ENCODE measurements at regions not wholly inside any gene's neighbourhood (a gene's known extent, or its start where the extent isn't known, plus 50 kb on each side); places are given as distances from the start of the nearest gene placed in this dataset.
"Not testable (repeated sequence)": the region's sequence is repeated elsewhere in the genome, so short reads cannot be mapped to it uniquely, and the experiment has no call there.

DNA sequence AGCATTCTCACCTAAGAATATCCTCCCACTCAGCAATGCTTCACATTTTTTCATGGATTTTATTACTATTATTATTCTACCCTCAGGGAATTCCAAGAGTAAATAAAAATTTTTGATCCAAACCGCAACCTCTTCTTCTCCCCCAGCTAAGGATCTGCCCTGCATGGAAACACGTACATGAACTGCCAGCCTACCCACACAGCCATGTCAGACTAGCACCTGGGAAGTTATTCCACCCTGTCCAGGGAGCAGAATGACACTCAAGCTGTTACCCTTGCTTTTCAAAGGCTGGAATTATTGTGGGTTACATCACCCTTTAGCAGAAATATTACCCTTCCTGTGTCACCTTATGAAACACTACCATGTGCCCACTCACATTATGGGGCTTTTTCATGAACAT, 227.3 kb upstream of the USP15 start:
- Mint-ChIP-seq H3K9me3 (peaks cover 8 to 15% of the 10 kb centered on the region in 2 donors), H3K27ac (no peak overlapping the region), H3K27me3 (no peaks in the 10 kb centered on the region), H3K36me3 (ENCODE audit: insufficient read depth) (no peaks in the 10 kb centered on the region), H3K4me3 (no peak overlapping the region), H3K4me1 (ENCODE audit: low read depth in 2 of 2) (no peaks in the 10 kb centered on the region)
- ATAC-seq (replicated peaks) (no peak), DNase-seq (no peak)

DNA sequence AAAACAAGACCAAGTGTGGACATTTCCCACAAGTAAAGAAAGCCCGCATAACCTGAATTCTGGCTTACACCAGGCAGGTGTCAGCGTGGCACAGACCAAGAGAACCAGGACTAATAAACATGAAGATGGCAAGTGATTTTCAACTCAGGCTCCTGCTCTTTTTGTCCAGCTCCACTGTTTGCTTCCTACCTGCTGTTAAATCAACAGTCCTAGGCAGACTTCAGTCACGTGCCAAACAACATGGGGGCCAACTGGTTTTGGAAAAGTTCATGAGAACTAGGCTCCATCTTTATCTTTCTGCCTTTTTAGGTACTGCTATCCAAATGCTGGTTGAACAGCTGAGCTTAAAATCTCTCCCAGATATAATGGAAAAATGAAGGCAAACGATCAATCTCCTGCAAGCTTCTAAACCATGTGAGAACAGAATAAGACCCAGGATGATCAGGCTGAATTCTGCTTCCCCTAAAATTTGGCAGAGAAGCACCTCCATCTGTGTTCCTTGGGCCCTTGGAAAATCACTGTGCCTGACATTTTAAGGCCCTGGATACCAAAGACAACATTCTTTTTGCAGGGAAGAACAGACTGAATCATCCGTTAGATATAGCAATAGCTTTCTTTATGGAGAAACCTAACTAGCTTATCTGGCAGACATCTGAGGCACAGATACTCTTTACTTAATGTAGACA, 215.6 kb upstream of the USP15 start:
- no peak for DNase-seq
- Mint-ChIP-seq H3K27me3 (no peaks in the 10 kb centered on the region), H3K27ac (no peak overlapping the region), H3K4me3 (no peak overlapping the region), H3K36me3 (ENCODE audit: insufficient read depth) (no peaks in the 10 kb centered on the region), H3K4me1 (ENCODE audit: low read depth in 2 of 2) (no peaks in the 10 kb centered on the region), H3K9me3 (peaks cover 8 to 22% of the 10 kb centered on the region in 2 donors)
- ATAC-seq (replicated peaks): no peak

DNA sequence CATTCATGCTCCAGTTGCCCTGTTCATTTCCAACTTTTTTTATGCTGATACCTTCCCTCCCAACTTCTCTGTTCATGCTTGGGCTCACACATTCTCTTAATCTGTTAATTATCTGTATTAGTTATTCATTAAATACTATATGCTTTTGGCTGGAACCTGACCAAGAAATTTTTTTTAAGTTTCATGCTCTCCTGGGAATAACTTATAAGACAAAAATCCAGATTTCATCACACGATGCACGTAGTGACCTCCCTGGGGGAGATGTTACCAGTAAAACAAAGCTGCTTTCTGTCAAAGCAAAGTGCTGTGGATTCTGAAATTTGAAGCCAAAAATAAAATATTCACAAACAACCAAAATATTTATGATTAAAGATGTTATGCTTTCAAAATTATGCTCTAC, 215.0 kb upstream of the USP15 start:
- Mint-ChIP-seq H3K27me3 (no peaks in the 10 kb centered on the region), H3K9me3 (peaks cover 7 to 17% of the 10 kb centered on the region in 2 donors), H3K27ac (no peak overlapping the region), H3K4me1 (ENCODE audit: low read depth in 2 of 2) (no peaks in the 10 kb centered on the region), H3K4me3 (no peak overlapping the region), H3K36me3 (ENCODE audit: insufficient read depth) (no peaks in the 10 kb centered on the region)
- DNase-seq: no peak
- ATAC-seq (replicated peaks): no peak

DNA sequence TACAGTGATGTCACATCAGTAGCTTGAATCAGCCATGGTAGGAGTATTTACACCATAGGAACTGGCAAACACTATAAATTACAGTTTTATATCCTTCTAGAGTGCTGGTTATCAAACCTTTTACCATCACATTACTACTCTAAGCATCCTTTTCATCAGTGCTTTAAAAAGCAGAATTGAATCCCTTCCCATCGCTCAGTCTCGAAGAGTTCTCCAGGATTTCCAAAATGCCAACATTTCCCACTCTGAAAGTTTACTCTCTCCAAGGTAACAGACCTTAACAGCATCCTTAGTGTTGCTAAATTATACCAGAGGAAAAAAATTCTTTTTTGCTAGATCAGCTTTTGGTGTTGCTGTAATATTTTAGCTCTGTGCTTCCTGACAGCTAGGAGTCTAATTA, 209.4 kb upstream of the USP15 start:
- Mint-ChIP-seq H3K4me3 (no peak overlapping the region), H3K27ac (no peak overlapping the region), H3K9me3 (peaks cover 2 to 9% of the 10 kb centered on the region in 2 donors), H3K36me3 (ENCODE audit: insufficient read depth) (no peaks in the 10 kb centered on the region), H3K4me1 (ENCODE audit: low read depth in 2 of 2) (no peaks in the 10 kb centered on the region), H3K27me3 (no peaks in the 10 kb centered on the region)
- no peak for ATAC-seq (replicated peaks)
- no peak for DNase-seq

DNA sequence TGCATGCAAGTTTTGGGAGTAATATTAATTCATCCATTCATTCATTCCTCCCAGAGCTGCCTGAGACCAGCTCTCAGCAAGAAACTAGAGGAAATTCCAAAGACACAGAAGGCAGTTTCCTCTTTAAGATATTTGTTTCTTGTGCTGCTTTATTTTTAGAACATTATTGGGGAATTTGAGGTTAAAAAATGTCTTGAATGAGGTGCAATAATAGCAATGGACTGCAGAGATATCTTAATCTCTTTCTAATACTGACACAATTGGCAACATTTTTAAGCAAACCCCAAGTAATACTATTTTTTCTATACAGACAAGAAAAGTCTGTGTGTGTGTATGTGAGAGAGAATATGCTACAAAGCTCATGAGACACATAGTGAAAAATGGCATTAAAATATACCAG, 190.2 kb upstream of the USP15 start:
- no peaks in the 10 kb centered on the region for H3K4me1 Mint-ChIP-seq (ENCODE audit: low read depth in 2 of 2)
- H3K27me3 Mint-ChIP-seq: no peaks in the 10 kb centered on the region
- ATAC-seq (replicated peaks) (no peak), DNase-seq (no peak)
- peaks cover 2% of the 10 kb centered on the region for H3K36me3 Mint-ChIP-seq (ENCODE audit: insufficient read depth)
- H3K27ac Mint-ChIP-seq: no peak overlapping the region
- no peak overlapping the region for H3K4me3 Mint-ChIP-seq
- H3K9me3 Mint-ChIP-seq: peaks cover 0 to 6% of the 10 kb centered on the region in 2 donors

DNA sequence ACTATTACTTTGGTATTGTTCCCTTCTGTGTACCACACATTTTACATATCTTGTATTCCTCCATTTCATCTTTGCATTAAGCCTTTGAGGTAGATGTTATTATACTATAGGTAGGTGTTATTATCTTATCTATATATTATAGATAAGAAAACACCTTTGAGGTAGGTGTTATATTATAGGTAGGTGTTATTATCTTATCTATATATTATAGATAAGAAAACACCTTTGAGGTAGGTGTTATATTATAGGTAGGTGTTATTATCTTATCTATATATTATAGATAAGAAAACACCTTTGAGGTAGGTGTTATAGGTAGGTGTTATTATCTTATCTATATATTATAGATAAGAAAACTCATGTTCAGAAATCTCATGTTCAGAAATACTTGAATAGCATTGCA, 187.0 kb upstream of the USP15 start:
- H3K9me3 Mint-ChIP-seq; DNase-seq; H3K27ac Mint-ChIP-seq; H3K27me3 Mint-ChIP-seq; H3K36me3 Mint-ChIP-seq (ENCODE audit: insufficient read depth); H3K4me3 Mint-ChIP-seq; ATAC-seq (replicated peaks); H3K4me1 Mint-ChIP-seq (ENCODE audit: low read depth in 2 of 2): not testable (repeated sequence)

DNA sequence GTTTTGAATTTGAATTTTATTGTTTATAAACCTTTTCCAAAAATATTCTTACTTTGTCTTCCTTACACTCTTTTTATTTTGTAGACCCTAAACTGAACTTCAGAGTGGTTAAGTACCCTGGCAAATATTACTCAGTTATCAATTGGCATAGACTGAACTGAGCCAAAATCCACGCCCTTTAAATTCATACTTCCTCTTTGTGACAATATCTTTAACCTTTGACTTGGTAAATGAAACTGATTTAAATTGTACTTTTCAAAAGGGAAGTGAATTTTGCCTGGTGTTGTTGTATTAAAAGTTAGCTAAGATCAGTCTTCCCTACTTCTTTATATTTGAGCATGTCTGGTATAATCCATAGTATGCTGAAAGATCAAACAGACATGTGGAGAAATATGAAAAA, 184.3 kb upstream of the USP15 start:
- ATAC-seq (replicated peaks) (no peak), DNase-seq (no peak)
- Mint-ChIP-seq H3K27me3 (no peaks in the 10 kb centered on the region), H3K4me1 (ENCODE audit: low read depth in 2 of 2) (no peaks in the 10 kb centered on the region), H3K36me3 (ENCODE audit: insufficient read depth) (peaks cover 2% of the 10 kb centered on the region), H3K27ac (no peak overlapping the region), H3K9me3 (peaks cover 2 to 5% of the 10 kb centered on the region in 2 donors), H3K4me3 (no peak overlapping the region)

DNA sequence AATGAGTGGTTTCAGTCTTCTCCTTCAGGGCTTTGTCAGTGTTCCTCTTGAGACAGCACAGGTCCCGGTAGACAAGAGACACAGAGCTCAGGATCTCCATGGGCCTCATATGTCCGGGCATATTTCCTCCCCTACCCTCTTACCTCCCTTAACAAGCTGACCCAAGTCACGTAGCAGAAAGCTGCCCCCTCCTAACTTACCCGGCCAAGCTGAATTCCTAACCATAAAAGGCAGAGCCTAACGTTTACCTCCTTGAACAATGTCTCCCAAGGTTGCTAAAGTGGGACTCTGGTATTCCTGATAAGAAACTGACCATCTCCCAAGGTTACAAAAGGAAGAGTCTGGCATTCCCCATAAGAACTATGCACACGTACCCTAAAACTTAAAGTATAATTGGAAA, 182.2 kb upstream of the USP15 start:
- H3K4me3 Mint-ChIP-seq: no peak overlapping the region
- H3K36me3 Mint-ChIP-seq (ENCODE audit: insufficient read depth): no peaks in the 10 kb centered on the region
- no peaks in the 10 kb centered on the region for H3K27me3 Mint-ChIP-seq
- no peak overlapping the region for H3K27ac Mint-ChIP-seq
- DNase-seq (no peak), ATAC-seq (replicated peaks) (no peak)
- no peaks in the 10 kb centered on the region for H3K4me1 Mint-ChIP-seq (ENCODE audit: low read depth in 2 of 2)
- peaks cover 0 to 2% of the 10 kb centered on the region in 2 donors for H3K9me3 Mint-ChIP-seq

DNA sequence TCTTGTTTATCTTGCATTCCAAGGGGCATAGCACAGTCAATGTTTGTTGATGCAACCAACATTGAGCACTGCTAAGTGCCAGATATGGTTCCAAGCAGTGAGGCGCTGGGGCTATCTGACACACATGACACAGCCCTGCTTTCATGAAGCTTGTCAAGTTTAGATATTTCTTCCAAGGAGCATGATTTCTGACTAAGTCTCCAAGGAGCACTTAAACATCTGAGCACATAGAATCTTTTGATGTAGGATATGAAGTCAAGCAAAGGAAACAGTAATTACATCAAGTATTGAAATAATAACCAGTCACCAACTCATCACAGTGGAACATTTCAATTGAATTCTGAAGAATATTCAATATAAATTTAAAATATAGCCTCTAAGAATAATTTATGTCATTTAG, 177.8 kb upstream of the USP15 start:
- H3K4me3 Mint-ChIP-seq: no peak overlapping the region
- no peak overlapping the region for H3K27ac Mint-ChIP-seq
- no peak for ATAC-seq (replicated peaks)

DNA sequence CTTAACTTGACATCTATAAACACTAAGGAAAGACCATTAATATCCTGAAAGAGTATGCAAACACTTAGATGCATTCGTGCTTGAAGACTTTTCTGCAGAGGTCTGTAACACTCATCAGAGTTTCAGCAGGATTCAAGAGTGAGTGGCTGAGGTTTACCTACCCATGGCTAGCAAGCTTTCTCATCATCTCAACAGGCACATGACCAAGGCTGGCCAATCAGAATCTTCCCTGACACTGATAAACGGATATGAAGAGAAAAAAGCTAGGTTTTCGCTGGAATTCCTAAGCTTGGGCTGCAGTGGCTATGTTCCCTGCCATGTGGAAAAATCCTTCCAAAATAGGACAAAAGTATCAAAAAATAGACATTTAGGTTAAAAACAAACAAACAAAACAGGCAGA, 162.1 kb upstream of the USP15 start:
- DNase-seq (no peak), ATAC-seq (replicated peaks) (no peak)
- Mint-ChIP-seq H3K4me3 (no peak overlapping the region), H3K4me1 (ENCODE audit: low read depth in 2 of 2) (no peaks in the 10 kb centered on the region), H3K9me3 (peaks cover 0 to 9% of the 10 kb centered on the region in 2 donors), H3K36me3 (ENCODE audit: insufficient read depth) (no peaks in the 10 kb centered on the region), H3K27me3 (no peaks in the 10 kb centered on the region), H3K27ac (no peak overlapping the region)

More for the DNA sequence above, 177.8 kb upstream of the USP15 start:
- no peaks in the 10 kb centered on the region for H3K4me1 Mint-ChIP-seq (ENCODE audit: low read depth in 2 of 2)
- DNase-seq: no peak
- H3K9me3 Mint-ChIP-seq: peaks cover 0 to 4% of the 10 kb centered on the region in 2 donors
- no peaks in the 10 kb centered on the region for H3K36me3 Mint-ChIP-seq (ENCODE audit: insufficient read depth)
- H3K27me3 Mint-ChIP-seq: no peaks in the 10 kb centered on the region

DNA sequence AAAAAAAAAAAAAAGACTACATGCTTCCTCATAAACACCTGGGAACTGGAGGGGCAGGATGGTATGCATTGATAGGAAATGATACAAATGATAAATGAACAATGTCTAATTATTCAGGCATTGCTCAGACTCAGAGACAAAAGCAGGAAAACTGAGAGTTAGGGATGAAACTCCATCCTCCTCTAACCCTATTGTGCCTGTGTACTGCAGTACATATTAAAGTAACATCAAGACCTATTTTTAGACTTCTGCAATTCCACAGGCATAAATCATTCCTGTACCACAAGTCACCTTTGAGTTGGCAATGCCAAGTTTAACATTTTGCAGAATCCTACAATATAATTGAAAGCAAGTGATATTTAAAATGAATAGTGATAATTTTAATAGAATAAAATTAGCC, 156.5 kb upstream of the USP15 start:
- Mint-ChIP-seq H3K27ac (no peak overlapping the region), H3K4me1 (ENCODE audit: low read depth in 2 of 2) (no peaks in the 10 kb centered on the region), H3K4me3 (no peak overlapping the region), H3K36me3 (ENCODE audit: insufficient read depth) (no peaks in the 10 kb centered on the region), H3K9me3 (peaks cover 0 to 6% of the 10 kb centered on the region in 2 donors), H3K27me3 (no peaks in the 10 kb centered on the region)
- ATAC-seq (replicated peaks) (no peak), DNase-seq (no peak)

DNA sequence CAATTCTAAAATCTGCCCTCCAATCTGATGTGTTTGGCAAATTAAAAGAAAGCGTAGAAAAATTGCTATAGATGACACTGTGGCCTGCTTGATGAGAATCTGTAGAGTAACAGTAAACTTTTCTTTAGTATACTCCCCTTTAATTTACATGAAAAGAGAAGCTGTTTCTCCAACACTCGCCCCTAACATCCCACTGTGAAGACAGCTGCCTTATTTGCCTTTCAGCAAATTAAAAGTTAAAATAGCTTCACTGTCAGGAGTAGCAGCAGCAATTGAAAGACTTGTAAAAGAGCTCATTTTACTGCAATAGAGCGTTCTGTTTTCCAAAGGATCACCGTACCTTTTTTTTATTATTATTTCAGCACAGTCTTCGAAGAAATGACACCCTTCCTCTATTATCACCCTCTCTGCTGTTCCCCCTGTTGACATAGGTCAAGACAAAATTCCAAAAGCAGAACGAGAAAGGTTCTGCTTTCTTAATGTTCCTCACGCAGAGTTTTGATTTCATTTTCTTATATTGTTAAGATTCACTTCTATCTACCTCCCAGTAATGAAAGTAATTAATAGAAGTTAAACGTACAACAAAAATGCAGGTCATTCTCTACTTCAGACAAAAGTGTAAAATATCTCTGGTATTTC, 153.5 kb upstream of the USP15 start:
- Mint-ChIP-seq H3K4me3 (no peak overlapping the region), H3K27ac (no peak overlapping the region), H3K27me3 (no peaks in the 10 kb centered on the region), H3K4me1 (ENCODE audit: low read depth in 2 of 2) (no peaks in the 10 kb centered on the region), H3K36me3 (ENCODE audit: insufficient read depth) (no peaks in the 10 kb centered on the region), H3K9me3 (peaks cover 0 to 5% of the 10 kb centered on the region in 2 donors)
- DNase-seq: no peak
- ATAC-seq (replicated peaks): no peak

DNA sequence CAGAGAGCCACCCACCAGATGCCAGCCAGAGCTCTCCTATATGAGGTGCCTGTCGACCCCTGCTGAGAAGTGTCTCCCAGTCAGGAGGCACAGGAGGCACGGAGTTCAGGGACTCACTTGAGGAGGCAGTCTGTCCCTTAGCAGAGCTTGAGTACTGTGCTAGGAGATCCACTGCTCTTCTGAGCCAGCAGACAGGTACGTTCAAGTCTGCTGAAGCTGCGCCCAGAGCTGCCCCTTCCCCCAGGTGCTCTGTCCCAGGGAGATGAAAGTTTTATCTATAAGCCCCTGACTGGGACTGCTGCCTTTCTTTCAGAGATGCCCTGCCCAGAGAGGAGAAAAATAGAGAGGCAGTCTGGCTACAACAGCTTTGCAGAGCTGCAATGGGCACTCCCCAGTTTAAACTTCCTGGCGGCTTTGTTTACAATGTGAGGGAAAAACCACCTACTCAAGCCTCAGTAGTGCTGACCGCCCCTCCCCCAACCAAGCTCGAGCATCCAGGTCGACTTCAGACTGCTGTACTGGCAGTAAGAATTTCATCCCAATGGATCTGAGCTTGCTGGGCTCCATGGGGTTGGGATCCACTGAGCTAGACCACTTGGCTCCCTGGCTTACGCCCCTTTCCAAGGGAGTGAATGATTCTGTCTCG, 146.7 kb upstream of the USP15 start:
- H3K4me1 Mint-ChIP-seq (ENCODE audit: low read depth in 2 of 2): no peaks in the 10 kb centered on the region
- ATAC-seq (replicated peaks) (no peak), DNase-seq (no peak)
- H3K27me3 Mint-ChIP-seq: no peaks in the 10 kb centered on the region
- no peak overlapping the region for H3K27ac Mint-ChIP-seq
- no peaks in the 10 kb centered on the region for H3K36me3 Mint-ChIP-seq (ENCODE audit: insufficient read depth)
- H3K9me3 Mint-ChIP-seq: peaks cover 7% of the 10 kb centered on the region in 2 donors
- no peak overlapping the region for H3K4me3 Mint-ChIP-seq

DNA sequence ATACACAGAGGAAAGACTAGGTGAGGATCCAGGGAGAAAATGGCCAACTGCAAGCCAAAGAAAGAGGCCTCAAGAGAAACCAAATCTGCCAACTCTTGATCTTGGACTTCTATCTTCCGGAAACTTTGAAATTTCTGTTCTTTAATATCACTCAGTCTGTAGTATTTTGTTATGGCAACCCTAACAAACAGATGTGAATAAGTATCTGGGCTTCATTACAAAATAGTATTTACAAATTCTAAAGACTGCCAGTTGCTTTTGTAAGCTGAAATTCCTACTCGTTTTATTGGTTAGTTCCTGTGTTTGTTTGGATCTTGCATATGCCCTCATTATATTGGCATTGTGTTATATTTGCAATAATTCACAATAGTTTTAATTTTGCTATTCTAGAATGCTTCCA, 143.2 kb upstream of the USP15 start:
- peaks cover 2 to 7% of the 10 kb centered on the region in 2 donors for H3K9me3 Mint-ChIP-seq
- H3K4me3 Mint-ChIP-seq: no peak overlapping the region
- no peak for ATAC-seq (replicated peaks)

More for the DNA sequence above, 143.2 kb upstream of the USP15 start:
- Mint-ChIP-seq H3K36me3 (ENCODE audit: insufficient read depth) (no peaks in the 10 kb centered on the region), H3K4me1 (ENCODE audit: low read depth in 2 of 2) (no peaks in the 10 kb centered on the region), H3K27ac (no peak overlapping the region), H3K27me3 (no peaks in the 10 kb centered on the region)
- DNase-seq: no peak
